Calu3 (cell line): ENCODE measurements at regions not wholly inside any gene's neighbourhood (a gene's known extent, or its start where the extent isn't known, plus 50 kb on each side); places are given as distances from the start of the nearest gene placed in this dataset.

Experiments used
- BruUV-seq: library from RNA; stranded (reverse); fragments of 400-500 nt; replicated peaks from 2 replicates; lab custom pipeline; 2021; lab: Mats Ljungman, UMichigan
- CTCF ChIA-PET: fragments of 300-600 bp; sonication (Branson Sonifier 250); formaldehyde crosslinking; loops from one replicate; lab custom pipeline; 2022; ENCODE audit warnings: antibody characterized with exemption; lab: Charles Lee
- DNase-seq: peaks from one replicate; pipeline ENCODE4 v3.0.0; 2022
- H3K27ac Mint-ChIP-seq: one replicate; pipeline ENCODE4 v1.8.0; 2022; ENCODE audit warnings: mixed read lengths; ENCODE audit not compliant: unreplicated experiment
- H3K27me3 Mint-ChIP-seq: one replicate; pipeline ENCODE4 v1.8.0; 2022; ENCODE audit warnings: mixed read lengths; ENCODE audit not compliant: unreplicated experiment
- H3K36me3 Mint-ChIP-seq: one replicate; pipeline ENCODE4 v1.8.0; 2022; ENCODE audit warnings: mild to moderate bottlenecking, moderate library complexity, mixed read lengths; ENCODE audit not compliant: insufficient read depth, unreplicated experiment
- H3K4me1 Mint-ChIP-seq: one replicate; pipeline ENCODE4 v1.8.0; 2022; ENCODE audit warnings: mild to moderate bottlenecking, low read depth, mixed read lengths; ENCODE audit not compliant: unreplicated experiment
- H3K4me3 Mint-ChIP-seq: one replicate; pipeline ENCODE4 v1.8.0; 2022; ENCODE audit warnings: mild to moderate bottlenecking, low read depth, moderate library complexity, mixed read lengths; ENCODE audit not compliant: unreplicated experiment
- H3K9me3 Mint-ChIP-seq: one replicate; pipeline ENCODE4 v1.8.0; 2022; ENCODE audit warnings: low read depth, mixed read lengths; ENCODE audit not compliant: unreplicated experiment
- intact Hi-C: fragments of 100-400 bp; cut with micrococcal nuclease; formaldehyde crosslinking; loops from one replicate; pipeline ENCODE4 v1.10.0; 2022; ENCODE audit not compliant: unreplicated experiment
- TF ChIP-seq, protein P1 (sequence below): fragments of 200-600 bp; IDR thresholded peaks from one replicate; pipeline ENCODE4 v1.8.0; 2022; ENCODE audit warnings: antibody characterized with exemption; ENCODE audit not compliant: unreplicated experiment

DNA sequence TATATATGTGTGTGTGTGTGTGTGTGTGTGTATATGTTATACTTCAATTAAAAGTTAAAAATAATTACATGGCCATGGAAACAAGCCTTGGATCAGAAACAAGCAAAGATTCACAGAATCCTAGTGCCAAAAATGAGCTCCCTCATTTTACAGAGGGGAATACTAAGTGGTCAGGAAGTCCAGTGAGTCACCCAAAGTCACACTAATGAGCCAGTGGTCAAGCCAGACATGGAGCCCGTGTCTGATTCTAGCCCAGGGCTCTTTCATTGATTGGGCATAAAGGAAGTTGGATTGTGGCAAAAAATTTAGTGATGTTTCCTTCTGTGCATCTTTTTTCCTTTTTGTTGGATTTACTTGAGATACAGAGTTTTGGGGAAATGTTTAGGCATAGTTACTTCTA lies 152.5 kb upstream of the NPHP3 start:
- peaks cover 49% of the 10 kb centered on the region for H3K27me3 Mint-ChIP-seq
- H3K27ac Mint-ChIP-seq: no peak overlapping the region
- no peak for DNase-seq
- no TSS peak for BruUV-seq
- TF ChIP-seq, protein P1, sequence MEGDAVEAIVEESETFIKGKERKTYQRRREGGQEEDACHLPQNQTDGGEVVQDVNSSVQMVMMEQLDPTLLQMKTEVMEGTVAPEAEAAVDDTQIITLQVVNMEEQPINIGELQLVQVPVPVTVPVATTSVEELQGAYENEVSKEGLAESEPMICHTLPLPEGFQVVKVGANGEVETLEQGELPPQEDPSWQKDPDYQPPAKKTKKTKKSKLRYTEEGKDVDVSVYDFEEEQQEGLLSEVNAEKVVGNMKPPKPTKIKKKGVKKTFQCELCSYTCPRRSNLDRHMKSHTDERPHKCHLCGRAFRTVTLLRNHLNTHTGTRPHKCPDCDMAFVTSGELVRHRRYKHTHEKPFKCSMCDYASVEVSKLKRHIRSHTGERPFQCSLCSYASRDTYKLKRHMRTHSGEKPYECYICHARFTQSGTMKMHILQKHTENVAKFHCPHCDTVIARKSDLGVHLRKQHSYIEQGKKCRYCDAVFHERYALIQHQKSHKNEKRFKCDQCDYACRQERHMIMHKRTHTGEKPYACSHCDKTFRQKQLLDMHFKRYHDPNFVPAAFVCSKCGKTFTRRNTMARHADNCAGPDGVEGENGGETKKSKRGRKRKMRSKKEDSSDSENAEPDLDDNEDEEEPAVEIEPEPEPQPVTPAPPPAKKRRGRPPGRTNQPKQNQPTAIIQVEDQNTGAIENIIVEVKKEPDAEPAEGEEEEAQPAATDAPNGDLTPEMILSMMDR: no peak
- CTCF ChIA-PET: interaction anchor here (0.6 kb wide), 1 partner anchor 23 kb away, joined by 5 read pairs; no protein-coding TSS in a partner anchor
- intact Hi-C loops: no loop called here
- no peak overlapping the region for H3K4me3 Mint-ChIP-seq
- no peaks in the 10 kb centered on the region for H3K36me3 Mint-ChIP-seq
- peaks cover 4% of the 10 kb centered on the region for H3K9me3 Mint-ChIP-seq
- no peaks in the 10 kb centered on the region for H3K4me1 Mint-ChIP-seq

DNA sequence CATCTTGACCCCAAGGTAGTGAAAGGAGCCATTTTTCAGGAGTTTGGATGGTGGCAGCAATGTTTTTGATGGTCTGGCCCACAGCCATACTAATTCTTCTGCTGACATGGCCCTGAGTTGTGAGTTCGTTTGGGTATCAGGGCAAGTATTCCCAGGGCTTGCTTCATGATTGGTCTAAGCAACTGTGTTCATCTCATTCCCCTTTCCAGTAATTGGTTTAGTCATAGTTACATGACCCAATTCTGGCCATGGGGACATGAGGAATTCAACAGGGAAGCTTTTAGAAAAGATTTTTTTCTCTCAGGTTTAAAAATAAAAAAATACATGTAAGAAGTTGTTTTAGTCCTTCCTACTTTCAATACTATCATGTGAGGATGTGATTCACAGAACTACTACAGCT lies 150.5 kb upstream of the NPHP3 start:
- CTCF ChIA-PET: interaction anchor here (1.3 kb wide), 1 partner anchor 29 kb away, joined by 3 read pairs; no protein-coding TSS in a partner anchor
- BruUV-seq: no TSS peak
- Mint-ChIP-seq H3K27me3 (peaks cover 55% of the 10 kb centered on the region), H3K36me3 (no peaks in the 10 kb centered on the region), H3K27ac (no peak overlapping the region), H3K4me1 (no peaks in the 10 kb centered on the region), H3K9me3 (peaks cover 2% of the 10 kb centered on the region), H3K4me3 (no peak overlapping the region)
- intact Hi-C loops: no loop called here
- TF ChIP-seq, protein P1: no peak
- DNase-seq: no peak

DNA sequence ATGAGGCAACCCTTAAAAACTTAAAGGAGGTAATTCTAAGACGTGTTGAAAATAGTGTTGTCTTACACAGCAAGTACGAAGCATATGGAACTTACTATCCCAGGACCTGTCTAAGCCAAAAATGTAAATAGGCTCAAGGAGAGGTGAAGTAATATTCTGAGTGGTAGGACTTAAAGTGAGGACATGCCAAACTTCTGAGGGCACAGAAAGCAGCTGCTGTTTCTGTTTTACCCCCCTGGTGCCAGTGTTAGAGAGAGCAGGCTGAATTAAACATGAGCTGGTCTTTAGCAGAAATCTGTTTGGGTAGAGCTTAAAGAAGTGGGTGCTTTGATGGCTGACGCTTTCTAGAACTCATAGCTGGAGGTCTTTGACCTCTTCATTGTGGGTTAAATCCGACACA lies 149.7 kb upstream of the NPHP3 start:
- CTCF ChIA-PET: no interaction called here
- Mint-ChIP-seq H3K9me3 (peaks cover 2% of the 10 kb centered on the region), H3K4me1 (no peaks in the 10 kb centered on the region), H3K4me3 (no peak overlapping the region), H3K27ac (no peak overlapping the region), H3K36me3 (no peaks in the 10 kb centered on the region), H3K27me3 (peaks cover 52% of the 10 kb centered on the region)
- no TSS peak for BruUV-seq
- DNase-seq: no peak
- intact Hi-C loops: no loop called here
- TF ChIP-seq, protein P1: no peak

DNA sequence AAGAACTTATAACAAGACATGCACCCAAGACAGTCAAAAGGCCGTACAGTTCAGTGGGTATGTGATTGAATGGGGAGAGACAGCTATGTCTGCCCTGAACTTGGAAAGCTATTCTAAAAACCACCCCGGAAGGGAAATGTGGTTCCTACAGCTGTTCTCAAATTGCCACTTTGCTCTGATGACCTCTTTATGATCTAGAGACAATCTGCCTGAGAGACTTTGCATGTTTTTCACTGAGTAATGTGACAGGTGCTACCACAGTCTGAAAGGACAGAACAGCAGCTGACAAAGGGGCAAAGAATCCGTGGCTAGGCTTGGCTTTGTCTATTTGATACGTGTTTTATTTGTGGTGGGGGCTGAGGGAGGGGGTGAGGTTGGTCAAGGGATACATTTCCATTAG lies 148.3 kb upstream of the NPHP3 start:
- Mint-ChIP-seq H3K27ac (no peak overlapping the region), H3K9me3 (peaks cover 2% of the 10 kb centered on the region), H3K4me3 (no peak overlapping the region), H3K36me3 (no peaks in the 10 kb centered on the region), H3K4me1 (no peaks in the 10 kb centered on the region), H3K27me3 (peaks cover 43% of the 10 kb centered on the region)
- no peak for DNase-seq
- TF ChIP-seq, protein P1: no peak
- CTCF ChIA-PET: no interaction called here
- intact Hi-C loops: no loop called here
- no TSS peak for BruUV-seq
